KMS-11 (cell line): ENCODE measurements at regions not wholly inside any gene's neighbourhood (a gene's known extent, or its start where the extent isn't known, plus 50 kb on each side); places are given as distances from the start of the nearest gene placed in this dataset.

Experiments used
- H2AFZ ChIP-seq: fragments of 200-600 bp; sonication (generic); 2 replicates; pipeline ENCODE4 v1.6.1; 2016; ENCODE audit warnings: antibody characterized with exemption, mixed run types, low read depth
- H3K27ac ChIP-seq: fragments of 200-600 bp; sonication (generic); 2 replicates; pipeline ENCODE4 v1.6.1; 2016; ENCODE audit warnings: mild to moderate bottlenecking, mixed run types
- H3K27me3 ChIP-seq: fragments of 200-600 bp; sonication (generic); 2 replicates; pipeline ENCODE4 v1.6.1; 2017; ENCODE audit warnings: mild to moderate bottlenecking, low read depth, mixed run types, moderate library complexity; ENCODE audit not compliant: insufficient read depth
- H3K36me3 ChIP-seq: fragments of 200-600 bp; sonication (generic); 2 replicates; pipeline ENCODE4 v1.6.1; 2017; ENCODE audit warnings: mild to moderate bottlenecking, mixed run types; ENCODE audit not compliant: insufficient read depth
- H3K4me1 ChIP-seq: fragments of 200-600 bp; sonication (generic); 2 replicates; pipeline ENCODE4 v1.6.1; 2016; ENCODE audit warnings: mild to moderate bottlenecking, low read depth, mixed run types; ENCODE audit not compliant: poor library complexity, severe bottlenecking
- H3K4me2 ChIP-seq: fragments of 200-600 bp; sonication (generic); 2 replicates; pipeline ENCODE4 v1.7.0; 2016; ENCODE audit warnings: mild to moderate bottlenecking, mixed run types
- H3K4me3 ChIP-seq: fragments of 200-600 bp; sonication (generic); IDR thresholded peaks from 2 replicates; pipeline ENCODE4 v1.6.1; 2017; ENCODE audit warnings: low read depth, low read length, mixed read lengths; ENCODE audit not compliant: insufficient read depth
- H3K79me2 ChIP-seq: fragments of 200-600 bp; sonication (generic); 2 replicates; pipeline ENCODE4 v1.6.1; 2016; ENCODE audit warnings: low read depth, mixed run types; ENCODE audit not compliant: insufficient read depth
- H3K9ac ChIP-seq: fragments of 200-600 bp; sonication (generic); 2 replicates; pipeline ENCODE4 v1.6.1; 2016; ENCODE audit warnings: mild to moderate bottlenecking, mixed run types
- H4K20me1 ChIP-seq: fragments of 200-600 bp; sonication (generic); 2 replicates; pipeline ENCODE4 v1.6.1; 2016; ENCODE audit warnings: mild to moderate bottlenecking, mixed run types; ENCODE audit not compliant: insufficient read depth
- TF ChIP-seq, protein P1 (sequence below): fragments of 200-600 bp; sonication (generic); conservative IDR thresholded peaks from 2 replicates; pipeline ENCODE4 v1.6.1; 2017; ENCODE audit warnings: low read depth, mild to moderate bottlenecking, antibody characterized with exemption, low read length, moderate library complexity, mixed read lengths

GRCh38 chr1:56191369-56191768 lies 388.0 kb downstream of the PLPP3 start:
- no peaks in the 10 kb centered on the region for H3K79me2 ChIP-seq
- no peaks in the 10 kb centered on the region for H3K27me3 ChIP-seq
- H3K4me3 ChIP-seq: no peak overlapping the region
- no peak overlapping the region for H3K27ac ChIP-seq
- H4K20me1 ChIP-seq: no peaks in the 10 kb centered on the region
- no peak overlapping the region for H2AFZ ChIP-seq
- no peaks in the 10 kb centered on the region for H3K4me1 ChIP-seq
- TF ChIP-seq, protein P1, sequence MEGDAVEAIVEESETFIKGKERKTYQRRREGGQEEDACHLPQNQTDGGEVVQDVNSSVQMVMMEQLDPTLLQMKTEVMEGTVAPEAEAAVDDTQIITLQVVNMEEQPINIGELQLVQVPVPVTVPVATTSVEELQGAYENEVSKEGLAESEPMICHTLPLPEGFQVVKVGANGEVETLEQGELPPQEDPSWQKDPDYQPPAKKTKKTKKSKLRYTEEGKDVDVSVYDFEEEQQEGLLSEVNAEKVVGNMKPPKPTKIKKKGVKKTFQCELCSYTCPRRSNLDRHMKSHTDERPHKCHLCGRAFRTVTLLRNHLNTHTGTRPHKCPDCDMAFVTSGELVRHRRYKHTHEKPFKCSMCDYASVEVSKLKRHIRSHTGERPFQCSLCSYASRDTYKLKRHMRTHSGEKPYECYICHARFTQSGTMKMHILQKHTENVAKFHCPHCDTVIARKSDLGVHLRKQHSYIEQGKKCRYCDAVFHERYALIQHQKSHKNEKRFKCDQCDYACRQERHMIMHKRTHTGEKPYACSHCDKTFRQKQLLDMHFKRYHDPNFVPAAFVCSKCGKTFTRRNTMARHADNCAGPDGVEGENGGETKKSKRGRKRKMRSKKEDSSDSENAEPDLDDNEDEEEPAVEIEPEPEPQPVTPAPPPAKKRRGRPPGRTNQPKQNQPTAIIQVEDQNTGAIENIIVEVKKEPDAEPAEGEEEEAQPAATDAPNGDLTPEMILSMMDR: no peak
- H3K4me2 ChIP-seq: no peak overlapping the region
- H3K9ac ChIP-seq: no peak overlapping the region
- no peaks in the 10 kb centered on the region for H3K36me3 ChIP-seq

DNA sequence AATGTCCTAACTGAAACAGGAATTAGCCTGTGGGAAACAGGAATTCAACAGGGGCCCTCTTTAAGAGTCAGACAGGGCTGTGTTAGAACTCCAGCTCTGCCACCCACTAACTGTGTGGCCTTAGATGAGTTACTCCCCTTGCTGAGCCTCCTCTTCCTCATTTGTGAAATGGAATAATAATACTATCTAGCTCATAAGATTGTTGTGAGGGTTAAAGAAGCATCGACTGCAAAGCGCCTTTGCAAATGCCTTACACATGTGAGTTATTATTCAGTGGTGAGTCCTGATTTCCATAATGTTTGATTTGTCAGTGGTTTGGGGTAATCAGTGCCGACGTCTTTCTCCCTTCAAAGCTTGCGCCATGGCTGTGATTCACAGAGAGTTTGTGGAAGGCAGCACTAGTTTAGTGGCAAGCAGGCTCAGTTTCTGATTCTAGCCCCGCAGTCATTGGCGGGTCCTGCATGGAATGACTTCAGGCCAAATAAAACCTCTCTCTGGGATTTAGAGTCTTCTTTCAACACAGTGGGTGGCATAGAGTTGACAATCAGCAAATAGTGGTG lies 388.5 kb downstream of the PLPP3 start:
- no peaks in the 10 kb centered on the region for H4K20me1 ChIP-seq

DNA sequence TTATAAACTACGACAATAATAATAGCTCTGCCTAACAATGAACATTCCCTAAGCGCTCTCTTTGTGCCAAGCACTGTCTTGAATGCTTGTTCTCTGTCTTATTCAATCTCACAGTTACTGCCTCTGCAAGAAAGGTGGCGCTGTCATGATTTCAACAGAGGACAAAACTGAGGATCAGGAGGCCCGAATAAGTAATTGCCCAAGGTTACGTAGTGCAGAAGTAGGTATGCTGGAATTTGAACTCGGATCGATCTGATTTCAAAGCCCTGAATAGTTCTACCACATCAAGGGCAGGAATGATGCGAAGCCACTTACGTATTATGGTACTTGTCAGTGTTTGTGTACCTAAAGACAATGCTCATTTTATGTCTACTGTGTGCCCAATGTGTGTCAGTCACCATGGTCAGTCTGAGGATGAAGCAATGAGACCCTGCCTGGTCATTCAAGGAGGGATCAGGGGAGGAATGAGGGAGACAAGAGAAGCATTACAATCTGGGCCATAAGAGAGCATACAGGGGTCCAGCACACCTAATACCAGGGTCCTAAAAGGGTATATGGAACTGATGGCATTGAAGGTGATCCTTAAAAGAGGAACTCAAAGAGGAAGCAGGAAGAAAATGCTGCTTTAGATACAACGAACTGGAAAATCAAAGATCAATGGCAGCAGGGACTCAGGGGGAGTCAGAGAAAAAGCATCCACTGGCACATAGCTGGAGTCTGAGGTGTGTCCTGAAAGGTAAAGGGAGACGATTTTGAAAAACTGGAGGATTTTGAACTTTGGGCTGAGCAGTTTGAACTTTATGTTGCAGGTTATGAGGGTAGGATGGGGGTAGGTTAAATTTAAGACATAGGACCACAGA lies 389.2 kb downstream of the PLPP3 start:
- Histone ChIP-seq H3K36me3 (no peaks in the 10 kb centered on the region), H3K27me3 (no peaks in the 10 kb centered on the region), H3K27ac (no peak overlapping the region), H3K4me1 (no peaks in the 10 kb centered on the region), H3K4me3 (no peak overlapping the region), H3K4me2 (no peak overlapping the region), H2AFZ (no peak overlapping the region), H4K20me1 (no peaks in the 10 kb centered on the region), H3K79me2 (no peaks in the 10 kb centered on the region), H3K9ac (no peak overlapping the region)
- TF ChIP-seq, protein P1: no peak

More for the DNA sequence above, 388.5 kb downstream of the PLPP3 start:
- no peak overlapping the region for H3K4me3 ChIP-seq
- no peak overlapping the region for H3K4me2 ChIP-seq
- H3K9ac ChIP-seq: no peak overlapping the region
- H3K27me3 ChIP-seq: no peaks in the 10 kb centered on the region
- no peak overlapping the region for H3K27ac ChIP-seq
- no peak overlapping the region for H2AFZ ChIP-seq
- H3K79me2 ChIP-seq: no peaks in the 10 kb centered on the region
- no peaks in the 10 kb centered on the region for H3K4me1 ChIP-seq
- H3K36me3 ChIP-seq: no peaks in the 10 kb centered on the region
- TF ChIP-seq, protein P1: no peak

GRCh38 chr1:56189454-56189853 lies 389.9 kb downstream of the PLPP3 start:
- Histone ChIP-seq H3K4me1 (no peaks in the 10 kb centered on the region), H3K27ac (no peak overlapping the region), H2AFZ (no peak overlapping the region), H3K79me2 (no peaks in the 10 kb centered on the region), H3K9ac (no peak overlapping the region), H3K4me2 (no peak overlapping the region), H3K27me3 (no peaks in the 10 kb centered on the region), H4K20me1 (no peaks in the 10 kb centered on the region), H3K4me3 (no peak overlapping the region), H3K36me3 (no peaks in the 10 kb centered on the region)
- TF ChIP-seq, protein P1: no peak
